Natural killer cell (primary cell): ENCODE measurements at regions not wholly inside any gene's neighbourhood (a gene's known extent, or its start where the extent isn't known, plus 50 kb on each side); places are given as distances from the start of the nearest gene placed in this dataset.

Source experiments
- ATAC-seq, 3 donors: fragments of 150-1000 bp in 2 of 3; fragments of 200-7000 bp in 1 of 3; cut with Tn5 transposase; 1 replicate in 1 of 3; 2 replicates in 2 of 3; pipeline ENCODE4 v1.10.0; 2021; ENCODE audit warnings: mild to moderate bottlenecking in 2 of 3, moderate library complexity in 2 of 3
- DNase-seq, 2 donors: peaks; one replicate each; pipeline versions ENCODE4 v3.0.0 to v3.0.0-alpha.2; 2013 to 2021; ENCODE audit warnings: mixed read lengths in 1 of 2
- H3K27ac ChIP-seq: one replicate; pipeline ENCODE4 v1.5.1; 2013; ENCODE audit warnings: mild to moderate bottlenecking, low read length
- H3K27me3 ChIP-seq: one replicate; pipeline ENCODE4 v1.6.1; 2013; ENCODE audit warnings: low read length; ENCODE audit not compliant: control insufficient read depth, insufficient read depth
- H3K36me3 ChIP-seq: one replicate; pipeline ENCODE4 v1.6.1; 2013; ENCODE audit warnings: low read length; ENCODE audit not compliant: control insufficient read depth, insufficient read depth
- H3K4me1 ChIP-seq: one replicate; pipeline ENCODE4 v1.6.1; 2013; ENCODE audit warnings: low read length; ENCODE audit not compliant: control insufficient read depth, insufficient read depth
- H3K4me3 ChIP-seq: one replicate; pipeline ENCODE4 v1.5.1; 2013; ENCODE audit warnings: low read length
- H3K9me3 ChIP-seq: one replicate; pipeline ENCODE4 v1.6.1; 2013; ENCODE audit warnings: low read length; ENCODE audit not compliant: control insufficient read depth, insufficient read depth
- H3K27ac Mint-ChIP-seq, 2 donors: one replicate each; pipeline ENCODE4 v1.8.0; 2022; ENCODE audit warnings: mild to moderate bottlenecking in 2 of 2, mixed read lengths in 2 of 2, moderate library complexity in 1 of 2
- H3K27me3 Mint-ChIP-seq, 2 donors: one replicate each; pipeline ENCODE4 v1.8.0; 2022; ENCODE audit warnings: low read depth in 2 of 2, mixed read lengths in 2 of 2
- H3K36me3 Mint-ChIP-seq: one replicate; pipeline ENCODE4 v1.8.0; 2022; ENCODE audit warnings: mixed read lengths
- H3K4me1 Mint-ChIP-seq, 2 donors: one replicate each; pipeline ENCODE4 v1.8.0; 2022; ENCODE audit warnings: mixed read lengths in 2 of 2
- H3K4me3 Mint-ChIP-seq: one replicate; pipeline ENCODE4 v1.8.0; 2022; ENCODE audit warnings: mild to moderate bottlenecking, moderate library complexity, mixed read lengths
- H3K9me3 Mint-ChIP-seq, 2 donors: one replicate each; pipeline ENCODE4 v1.8.0; 2022; ENCODE audit warnings: mixed read lengths in 2 of 2
- WGBS: methylation state at CpG from one replicate; pipeline ENCODE4 v1.1.7; 2013; ENCODE audit warnings: missing lambda C conversion rate; ENCODE audit not compliant: insufficient coverage; 5-methylcytosine and 5-hydroxymethylcytosine counted together
- intact Hi-C: fragments of 100-400 bp; cut with micrococcal nuclease; formaldehyde crosslinking; loops from one replicate; pipeline ENCODE4 v1.14.2; 2022
- TF ChIP-seq, protein P1 (sequence below): fragments of 200-600 bp; IDR thresholded peaks from one replicate; pipeline ENCODE4 v1.8.0; 2022; ENCODE audit warnings: antibody characterized with exemption

GRCh38 chrY:15349351-15349750, 825.0 kb downstream of the NLGN4Y start:
- Mint-ChIP-seq H3K27ac (no peak overlapping the region), H3K9me3 (peaks cover 0 to 8% of the 10 kb centered on the region in 2 donors), H3K4me3 (no peak overlapping the region), H3K4me1 (no peaks in the 10 kb centered on the region), H3K36me3 (no peaks in the 10 kb centered on the region), H3K27me3 (no peaks in the 10 kb centered on the region)
- H3K4me3 ChIP-seq, result no peak overlapping the region
- no peaks in the 10 kb centered on the region for H3K27me3 ChIP-seq
- 0% methylated on average over 1 of the region's 2 CpGs for WGBS
- no peak overlapping the region for H3K27ac ChIP-seq
- TF ChIP-seq, protein P1, sequence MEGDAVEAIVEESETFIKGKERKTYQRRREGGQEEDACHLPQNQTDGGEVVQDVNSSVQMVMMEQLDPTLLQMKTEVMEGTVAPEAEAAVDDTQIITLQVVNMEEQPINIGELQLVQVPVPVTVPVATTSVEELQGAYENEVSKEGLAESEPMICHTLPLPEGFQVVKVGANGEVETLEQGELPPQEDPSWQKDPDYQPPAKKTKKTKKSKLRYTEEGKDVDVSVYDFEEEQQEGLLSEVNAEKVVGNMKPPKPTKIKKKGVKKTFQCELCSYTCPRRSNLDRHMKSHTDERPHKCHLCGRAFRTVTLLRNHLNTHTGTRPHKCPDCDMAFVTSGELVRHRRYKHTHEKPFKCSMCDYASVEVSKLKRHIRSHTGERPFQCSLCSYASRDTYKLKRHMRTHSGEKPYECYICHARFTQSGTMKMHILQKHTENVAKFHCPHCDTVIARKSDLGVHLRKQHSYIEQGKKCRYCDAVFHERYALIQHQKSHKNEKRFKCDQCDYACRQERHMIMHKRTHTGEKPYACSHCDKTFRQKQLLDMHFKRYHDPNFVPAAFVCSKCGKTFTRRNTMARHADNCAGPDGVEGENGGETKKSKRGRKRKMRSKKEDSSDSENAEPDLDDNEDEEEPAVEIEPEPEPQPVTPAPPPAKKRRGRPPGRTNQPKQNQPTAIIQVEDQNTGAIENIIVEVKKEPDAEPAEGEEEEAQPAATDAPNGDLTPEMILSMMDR, result no peak
- no peaks in the 10 kb centered on the region for H3K4me1 ChIP-seq
- intact Hi-C loops, result no loop called here
- DNase-seq (no peak), ATAC-seq (no peak)
- H3K36me3 ChIP-seq, result no peaks in the 10 kb centered on the region
- H3K9me3 ChIP-seq, result no peaks in the 10 kb centered on the region

DNA sequence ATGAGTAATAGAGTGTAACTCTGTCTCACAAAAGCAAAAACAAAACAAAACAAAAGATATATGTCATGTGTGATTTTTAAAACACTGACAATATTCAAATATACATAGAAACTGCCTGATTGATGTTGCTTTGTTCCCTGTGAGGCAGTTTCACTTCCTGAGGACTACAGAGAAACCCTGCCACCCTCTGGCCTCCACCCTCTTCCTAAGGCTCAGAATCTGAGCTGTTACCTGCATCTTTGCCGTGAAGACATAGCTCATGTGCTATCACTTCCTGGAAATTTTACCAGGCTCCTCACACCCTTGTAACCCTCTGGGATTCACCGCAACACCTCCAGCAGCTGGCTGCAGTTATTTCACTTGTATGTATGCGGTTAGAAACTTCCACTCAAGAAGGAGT, 831.0 kb downstream of the NLGN4Y start:
- intact Hi-C loops, result no loop called here
- Mint-ChIP-seq H3K27me3 (no peaks in the 10 kb centered on the region), H3K9me3 (peaks cover 0 to 8% of the 10 kb centered on the region in 2 donors), H3K4me1 (no peaks in the 10 kb centered on the region), H3K4me3 (no peak overlapping the region), H3K36me3 (no peaks in the 10 kb centered on the region), H3K27ac (no peak overlapping the region)
- no peak for ATAC-seq
- Histone ChIP-seq H3K27me3 (no peaks in the 10 kb centered on the region), H3K9me3 (no peaks in the 10 kb centered on the region), H3K27ac (no peak overlapping the region), H3K36me3 (no peaks in the 10 kb centered on the region), H3K4me3 (no peak overlapping the region), H3K4me1 (no peaks in the 10 kb centered on the region)
- WGBS, result 85% methylated on average over 3 of the region's 3 CpGs
- TF ChIP-seq, protein P1, result no peak
- DNase-seq, result no peak

- DNase-seq (no peak), ATAC-seq (no peak)
- H3K27ac ChIP-seq, result no peak overlapping the region
- no peaks in the 10 kb centered on the region for H3K27me3 ChIP-seq
- no peaks in the 10 kb centered on the region for H3K36me3 ChIP-seq
- H3K4me3 ChIP-seq, result no peak overlapping the region
- intact Hi-C loops, result no loop called here
- Mint-ChIP-seq H3K27ac (no peak overlapping the region), H3K4me3 (no peak overlapping the region), H3K36me3 (no peaks in the 10 kb centered on the region), H3K27me3 (no peaks in the 10 kb centered on the region), H3K4me1 (no peaks in the 10 kb centered on the region), H3K9me3 (no peaks in the 10 kb centered on the region)
- TF ChIP-seq, protein P1, result no peak
- no peaks in the 10 kb centered on the region for H3K4me1 ChIP-seq
- no peaks in the 10 kb centered on the region for H3K9me3 ChIP-seq
Observed at GRCh38 chrY:15360471-15360870, 836.1 kb downstream of the NLGN4Y start.

DNA sequence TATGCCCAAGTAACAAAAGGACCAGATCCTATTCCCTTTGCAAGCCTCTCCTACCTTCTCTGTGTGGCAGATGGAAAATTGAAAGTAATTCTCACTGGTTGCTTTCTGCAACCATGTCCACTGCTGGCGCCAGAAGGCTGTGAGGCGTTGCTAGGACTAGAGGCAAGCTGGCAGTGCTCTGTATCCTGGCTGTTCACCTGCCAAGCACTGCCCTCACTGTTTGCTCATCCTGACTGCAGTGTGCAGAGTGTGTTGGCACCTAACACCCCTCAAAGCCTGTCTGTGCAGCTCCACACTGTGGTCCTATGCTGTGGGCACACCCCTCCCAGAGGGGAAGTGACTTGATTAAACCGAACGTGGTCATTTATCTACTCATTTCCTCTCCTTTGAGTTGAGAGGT, 840.7 kb downstream of the NLGN4Y start:
- Mint-ChIP-seq H3K9me3 (peaks cover 0 to 6% of the 10 kb centered on the region in 2 donors), H3K36me3 (no peaks in the 10 kb centered on the region), H3K27ac (no peak overlapping the region), H3K4me3 (no peak overlapping the region), H3K4me1 (no peaks in the 10 kb centered on the region), H3K27me3 (peaks cover 0 to 3% of the 10 kb centered on the region in 2 donors)
- 84% methylated on average over 2 of the region's 4 CpGs for whole genome bisulfite sequencing
- ATAC-seq (no peak), DNase-seq (no peak)
- intact Hi-C loops, result no loop called here
- TF ChIP-seq, protein P1, result no peak
- H3K4me3 ChIP-seq, result no peak overlapping the region
- H3K9me3 ChIP-seq, result no peaks in the 10 kb centered on the region
- no peaks in the 10 kb centered on the region for H3K4me1 ChIP-seq
- no peak overlapping the region for H3K27ac ChIP-seq
- no peaks in the 10 kb centered on the region for H3K36me3 ChIP-seq
- H3K27me3 ChIP-seq, result no peaks in the 10 kb centered on the region
